ENCODE measurements at regions not wholly inside any gene's neighbourhood (a gene's known extent, or its start where the extent isn't known, plus 50 kb on each side); places are given as distances from the start of the nearest gene placed in this dataset.

GRCh38 chr17:55648086-55648485 is 74.6 kb downstream of the TMEM100 start:
- Histone ChIP-seq H3K4me1 (ENCODE audit: control insufficient read depth, insufficient read depth, low read length) (no peaks in the 10 kb centered on the region), H3K4me3 (ENCODE audit: low read length) (no peak overlapping the region), H3K36me3 (ENCODE audit: control insufficient read depth, insufficient read depth, low read length) (no peaks in the 10 kb centered on the region), H3K27me3 (ENCODE audit: control insufficient read depth, insufficient read depth, low read length) (no peaks in the 10 kb centered on the region), H3K27ac (ENCODE audit: low read length) (no peak overlapping the region), H3K9me3 (ENCODE audit: control insufficient read depth, insufficient read depth, low read length) (no peaks in the 10 kb centered on the region)
- intact Hi-C loops (cut with micrococcal nuclease): no loop called here
- no peaks in the 10 kb centered on the region for H3K36me3 Mint-ChIP-seq
- TF ChIP-seq CTCF (IDR thresholded peaks at IDR 0.05): no peak
- H3K4me1 Mint-ChIP-seq: no peaks in the 10 kb centered on the region
- DNase-seq (no peak), ATAC-seq (no peak)
- 76% methylated on average over 2 of the region's 2 CpGs for WGBS (ENCODE audit: insufficient coverage)
- H3K27ac Mint-ChIP-seq: no peak overlapping the region
- no peaks in the 10 kb centered on the region for H3K9me3 Mint-ChIP-seq
- H3K27me3 Mint-ChIP-seq (ENCODE audit: low read depth in 2 of 2): peaks cover 4 to 8% of the 10 kb centered on the region in 2 donors
- H3K4me3 Mint-ChIP-seq: no peak overlapping the region

- DNase-seq: no peak
- H3K4me3 ChIP-seq (ENCODE audit: low read length): no peak overlapping the region
- H3K4me3 Mint-ChIP-seq: no peak overlapping the region
- no peaks in the 10 kb centered on the region for H3K9me3 Mint-ChIP-seq
- no peaks in the 10 kb centered on the region for H3K4me1 Mint-ChIP-seq
- H3K27ac ChIP-seq (ENCODE audit: low read length): no peak overlapping the region
- H3K36me3 Mint-ChIP-seq: no peaks in the 10 kb centered on the region
- 83% methylated on average over 2 of the region's 2 CpGs for WGBS (ENCODE audit: insufficient coverage)
- intact Hi-C loops (cut with micrococcal nuclease): no loop called here
- no peak for TF ChIP-seq CTCF (IDR thresholded peaks at IDR 0.05)
- H3K27ac Mint-ChIP-seq: no peak overlapping the region
- no peak for ATAC-seq
- no peaks in the 10 kb centered on the region for H3K36me3 ChIP-seq (ENCODE audit: control insufficient read depth, insufficient read depth, low read length)
- H3K27me3 ChIP-seq (ENCODE audit: control insufficient read depth, insufficient read depth, low read length): no peaks in the 10 kb centered on the region
- no peaks in the 10 kb centered on the region for H3K4me1 ChIP-seq (ENCODE audit: control insufficient read depth, insufficient read depth, low read length)
- no peaks in the 10 kb centered on the region for H3K9me3 ChIP-seq (ENCODE audit: control insufficient read depth, insufficient read depth, low read length)
- no peaks in the 10 kb centered on the region for H3K27me3 Mint-ChIP-seq (ENCODE audit: low read depth in 2 of 2)
Measured at GRCh38 chr17:55645361-55645760, 77.3 kb downstream of the TMEM100 start.

- Histone ChIP-seq H3K27me3 (ENCODE audit: control insufficient read depth, insufficient read depth, low read length) (no peaks in the 10 kb centered on the region), H3K9me3 (ENCODE audit: control insufficient read depth, insufficient read depth, low read length) (no peaks in the 10 kb centered on the region), H3K4me1 (ENCODE audit: control insufficient read depth, insufficient read depth, low read length) (no peaks in the 10 kb centered on the region), H3K4me3 (ENCODE audit: low read length) (no peak overlapping the region), H3K36me3 (ENCODE audit: control insufficient read depth, insufficient read depth, low read length) (no peaks in the 10 kb centered on the region), H3K27ac (ENCODE audit: low read length) (no peak overlapping the region)
- TF ChIP-seq CTCF (IDR thresholded peaks at IDR 0.05): no peak
- H3K4me3 Mint-ChIP-seq: no peak overlapping the region
- no peaks in the 10 kb centered on the region for H3K27me3 Mint-ChIP-seq (ENCODE audit: low read depth in 2 of 2)
- no peaks in the 10 kb centered on the region for H3K36me3 Mint-ChIP-seq
- 86% methylated on average over 5 of the region's 5 CpGs for WGBS (ENCODE audit: insufficient coverage)
- intact Hi-C loops (cut with micrococcal nuclease): no loop called here
- no peak for ATAC-seq
- no peaks in the 10 kb centered on the region for H3K9me3 Mint-ChIP-seq
- no peaks in the 10 kb centered on the region for H3K4me1 Mint-ChIP-seq
- no peak for DNase-seq
- no peak overlapping the region for H3K27ac Mint-ChIP-seq
Measured at GRCh38 chr17:55644346-55644745, 78.3 kb downstream of the TMEM100 start.

- no peak overlapping the region for H3K27ac ChIP-seq (ENCODE audit: low read length)
- 31% methylated on average over 1 of the region's 1 CpG for WGBS (ENCODE audit: insufficient coverage)
- Mint-ChIP-seq H3K36me3 (no peaks in the 10 kb centered on the region), H3K27ac (no peak overlapping the region), H3K4me1 (no peaks in the 10 kb centered on the region), H3K4me3 (no peak overlapping the region), H3K9me3 (no peaks in the 10 kb centered on the region), H3K27me3 (ENCODE audit: low read depth in 2 of 2) (no peaks in the 10 kb centered on the region)
- H3K9me3 ChIP-seq (ENCODE audit: control insufficient read depth, insufficient read depth, low read length): no peaks in the 10 kb centered on the region
- no peak for DNase-seq
- no peaks in the 10 kb centered on the region for H3K36me3 ChIP-seq (ENCODE audit: control insufficient read depth, insufficient read depth, low read length)
- no peak for TF ChIP-seq CTCF (IDR thresholded peaks at IDR 0.05)
- no peaks in the 10 kb centered on the region for H3K4me1 ChIP-seq (ENCODE audit: control insufficient read depth, insufficient read depth, low read length)
- intact Hi-C loops (cut with micrococcal nuclease): no loop called here
- ATAC-seq: no peak
- H3K27me3 ChIP-seq (ENCODE audit: control insufficient read depth, insufficient read depth, low read length): no peaks in the 10 kb centered on the region
- H3K4me3 ChIP-seq (ENCODE audit: low read length): no peak overlapping the region
Measured at GRCh38 chr17:55642741-55643140, 79.9 kb downstream of the TMEM100 start.
